UCSD-AML1 (cell line): ENCODE measurements at regions not wholly inside any gene's neighbourhood (a gene's known extent, or its start where the extent isn't known, plus 50 kb on each side); places are given as distances from the start of the nearest gene placed in this dataset.

Experiments
- DNase-seq: peaks from one replicate; lab custom pipeline; 2025; ENCODE audit not compliant: unreplicated experiment; lab: John Stamatoyannopoulos, UW

DNA sequence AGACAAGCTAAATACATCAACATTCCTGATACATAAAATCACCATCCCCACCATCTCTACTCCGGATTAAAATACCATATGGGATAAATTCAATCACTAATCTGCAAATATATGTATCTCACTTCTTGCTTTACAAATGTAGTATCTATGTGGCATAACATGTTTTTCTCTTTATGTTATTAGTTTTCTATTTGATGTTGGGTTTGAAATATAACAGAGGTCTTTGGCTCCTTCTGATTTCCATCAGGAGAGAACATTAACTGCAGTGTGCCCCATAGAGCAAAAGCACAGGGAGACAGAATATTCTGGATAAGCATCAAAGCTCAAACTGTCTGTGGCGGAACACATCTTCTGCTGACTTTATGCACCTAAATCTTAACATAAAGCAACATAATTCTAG is 547.2 kb upstream of the CDH8 start:
- no peak for DNase-seq

DNA sequence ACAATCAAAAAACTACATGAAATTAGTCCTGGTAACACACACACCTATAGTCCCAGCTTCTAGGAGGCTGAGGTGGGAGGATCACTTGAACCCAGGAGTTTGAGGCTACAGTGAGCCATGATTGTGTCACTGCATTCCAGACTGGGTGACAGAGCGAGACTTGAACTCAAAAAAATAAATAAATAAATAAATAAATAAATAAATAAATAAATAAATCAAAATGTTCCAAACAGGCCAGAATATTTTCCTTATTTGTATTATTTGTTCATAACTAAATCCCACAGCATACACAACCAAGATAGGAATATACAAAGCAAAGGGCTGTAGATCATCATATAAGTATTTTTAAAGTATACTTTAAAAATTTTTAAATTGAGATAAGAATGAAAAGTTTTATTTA is 537.2 kb upstream of the CDH8 start:
- DNase-seq, result no peak

- no peak for DNase-seq
Measured at GRCh38 chr16:62568926-62569325, 532.7 kb upstream of the CDH8 start.

DNA sequence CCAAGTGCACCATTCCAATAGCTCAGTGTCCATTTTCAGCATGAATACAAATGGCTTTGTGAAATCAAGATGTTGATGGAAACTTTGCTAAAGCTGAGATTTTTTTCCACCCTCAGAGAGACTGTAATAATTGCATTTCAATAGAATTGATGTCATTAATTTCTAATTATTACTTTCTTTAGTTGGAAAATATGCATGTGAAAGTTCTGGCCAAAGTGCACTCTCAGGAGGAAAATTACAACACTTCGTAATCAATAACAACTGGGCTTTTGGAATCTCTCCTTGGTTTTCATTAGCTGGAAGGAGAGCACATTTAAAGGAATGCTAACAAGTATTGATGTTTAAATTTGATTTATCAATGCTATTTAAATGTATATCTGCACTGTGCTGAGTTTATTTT is 529.5 kb upstream of the CDH8 start:
- DNase-seq, result no peak

DNA sequence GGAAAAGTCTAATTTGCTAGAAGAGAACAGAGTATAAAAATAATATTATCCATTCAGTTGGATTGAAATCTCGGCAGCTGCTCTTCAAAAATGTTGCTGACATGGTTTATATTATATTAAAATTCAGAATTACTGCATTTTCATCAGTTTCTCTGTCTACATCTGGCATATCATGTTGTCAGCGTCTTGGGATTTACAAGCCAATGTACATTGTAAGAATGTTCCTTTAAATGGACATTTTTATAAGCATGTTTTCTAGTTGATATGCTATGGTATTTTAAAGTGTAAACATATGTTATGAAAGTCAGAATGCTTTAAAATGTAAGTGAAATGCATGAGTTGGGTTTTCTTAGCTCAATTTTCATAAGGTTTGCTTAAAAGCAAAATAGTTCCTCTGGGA is 528.1 kb upstream of the CDH8 start:
- DNase-seq, result no peak

DNA sequence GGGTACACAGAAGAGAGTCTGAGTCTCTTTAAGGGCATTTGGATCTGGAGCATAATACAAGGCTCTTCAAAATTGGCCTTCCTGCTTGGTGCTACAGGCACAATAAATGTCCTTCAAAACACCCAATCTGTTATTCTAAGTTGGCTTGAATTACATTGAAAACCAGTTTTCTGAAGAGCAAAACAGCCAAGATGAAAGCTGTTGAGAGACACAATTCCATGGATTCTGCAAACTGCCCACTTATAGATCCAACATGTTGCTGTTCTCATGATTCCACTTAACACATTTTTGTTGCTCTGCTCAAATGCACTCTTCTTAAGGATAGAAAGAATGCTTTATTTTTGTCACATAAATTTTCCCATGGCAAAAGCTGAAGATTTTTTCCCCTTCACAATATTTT is 525.9 kb upstream of the CDH8 start:
- no peak for DNase-seq

GRCh38 chr16:62549875-62550274 is 513.6 kb upstream of the CDH8 start:
- DNase-seq, result no peak

GRCh38 chr16:62548095-62548494 is 511.9 kb upstream of the CDH8 start:
- no peak for DNase-seq

GRCh38 chr16:62546701-62547100 is 510.5 kb upstream of the CDH8 start:
- no peak for DNase-seq

- DNase-seq, result no peak
Measured at GRCh38 chr16:62545039-62545438, 508.8 kb upstream of the CDH8 start.

DNA sequence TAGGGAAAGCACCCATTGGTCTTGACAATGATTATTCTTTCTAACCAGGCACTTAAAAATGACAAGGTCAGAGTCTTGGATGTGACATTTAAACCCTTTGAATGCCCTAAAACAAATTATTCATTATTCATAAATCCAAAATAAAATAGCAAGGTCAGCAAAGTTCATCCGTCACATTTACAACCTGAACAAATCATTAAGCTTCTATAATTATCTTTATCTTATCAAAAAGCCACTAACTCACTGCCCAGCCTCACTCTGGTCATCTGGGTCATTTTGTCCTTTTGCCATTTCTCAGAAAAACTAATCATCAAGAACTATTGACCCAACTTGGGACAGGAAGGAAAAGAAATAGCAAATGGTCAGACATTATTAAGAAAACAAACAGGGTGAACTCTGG is 507.3 kb upstream of the CDH8 start:
- DNase-seq, result no peak

GRCh38 chr16:62539657-62540056 is 503.4 kb upstream of the CDH8 start:
- no peak for DNase-seq

DNA sequence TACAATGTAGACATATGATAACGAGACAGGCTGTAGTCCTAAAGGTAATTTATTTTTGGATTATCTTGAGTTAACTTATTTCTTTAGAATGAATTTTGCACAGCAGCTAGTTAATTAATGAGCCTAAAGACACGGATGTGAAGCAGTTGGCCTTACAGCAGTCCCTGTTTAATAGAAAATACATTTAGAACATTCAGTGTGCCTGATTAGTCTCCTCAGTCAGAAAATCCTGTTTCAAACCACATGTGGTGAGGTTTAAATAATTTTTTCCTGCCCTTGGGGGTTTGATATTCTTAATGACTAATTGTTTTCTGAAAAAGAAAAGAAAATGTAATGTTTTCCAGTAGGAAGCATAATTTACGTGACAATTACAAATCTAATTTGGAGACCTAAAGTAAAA is 494.2 kb upstream of the CDH8 start:
- DNase-seq, result no peak

DNA sequence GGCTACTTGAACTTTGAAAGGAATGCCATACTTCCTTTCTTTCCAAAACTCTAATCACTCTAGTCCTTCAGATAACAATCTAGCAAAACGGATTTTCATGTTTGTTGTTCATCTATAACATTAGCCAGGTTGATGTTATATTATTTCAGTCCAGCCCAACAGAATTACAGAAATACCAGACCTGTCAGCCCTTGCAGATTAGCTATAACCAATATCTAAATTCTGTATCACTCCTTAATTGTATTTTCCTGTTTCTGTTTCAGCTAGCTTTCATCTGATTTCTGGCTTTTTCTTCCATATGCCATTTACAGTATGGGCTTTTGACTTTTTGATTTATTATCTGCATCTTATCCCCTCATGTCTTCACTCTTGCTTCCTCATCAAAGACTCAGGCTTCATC is 479.8 kb upstream of the CDH8 start:
- DNase-seq, result no peak

- DNase-seq, result no peak
Measured at GRCh38 chr16:62503073-62503472, 466.8 kb upstream of the CDH8 start.

- DNase-seq, result no peak
Measured at GRCh38 chr16:62478903-62479458, 442.7 kb upstream of the CDH8 start.

GRCh38 chr16:62477796-62478195 is 441.6 kb upstream of the CDH8 start:
- no peak for DNase-seq

DNA sequence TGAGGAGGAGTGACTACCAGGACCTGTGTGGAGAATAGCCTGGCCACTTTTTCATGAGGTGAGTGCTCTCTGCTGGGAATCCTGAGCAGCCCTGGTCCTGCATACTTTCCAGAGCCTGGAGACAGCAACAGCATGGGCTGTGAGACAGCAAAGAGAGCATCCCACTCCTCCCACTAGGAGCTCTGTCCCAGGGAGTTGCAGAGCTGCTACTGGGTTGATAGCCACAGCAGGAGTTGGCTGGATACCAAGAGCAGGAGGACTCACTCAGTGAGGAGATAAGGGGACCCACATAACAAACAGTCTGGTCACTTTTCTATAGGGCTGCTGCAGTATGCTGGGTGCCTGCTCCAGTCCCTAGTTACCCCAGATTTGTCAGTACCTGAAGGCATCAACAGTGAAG is 439.3 kb upstream of the CDH8 start:
- no peak for DNase-seq

GRCh38 chr16:62462971-62463370 is 426.7 kb upstream of the CDH8 start:
- no peak for DNase-seq

- DNase-seq, result no peak
Measured at GRCh38 chr16:62450291-62450690, 414.1 kb upstream of the CDH8 start.

GRCh38 chr16:62445909-62446308 is 409.7 kb upstream of the CDH8 start:
- DNase-seq, result no peak

GRCh38 chr16:62424206-62424605 is 388.0 kb upstream of the CDH8 start:
- DNase-seq, result no peak

- no peak for DNase-seq
Measured at GRCh38 chr16:62408760-62409159, 372.5 kb upstream of the CDH8 start.

- DNase-seq, result no peak
Measured at GRCh38 chr16:62406387-62406786, 370.1 kb upstream of the CDH8 start.
